AG10803 (cell line): ENCODE measurements at regions not wholly inside any gene's neighbourhood (a gene's known extent, or its start where the extent isn't known, plus 50 kb on each side); places are given as distances from the start of the nearest gene placed in this dataset.
A peak's percentile ranks its signal among the peaks of the same experiment; 100 is the strongest.

Source experiments
- DNase-seq: peaks from one replicate; pipeline ENCODE4 v3.0.0; 2010; ENCODE audit warnings: low read depth
- H3K4me3 ChIP-seq: 2 replicates; pipeline ENCODE4 v1.5.1; 2011; ENCODE audit warnings: mild to moderate bottlenecking, low read length, control low read depth
- CTCF ChIP-seq: conservative IDR thresholded peaks from 2 replicates; pipeline ENCODE4 v1.5.1; 2011; ENCODE audit warnings: mild to moderate bottlenecking, low read length, control low read depth, inconsistent platforms

GRCh38 chr14:89489761-89490437 is 72.9 kb upstream of the FOXN3 start:
- peak; percentile 35 for DNase-seq
- TF ChIP-seq CTCF, result no peak
- peak overlapping the region; percentile 50 for H3K4me3 ChIP-seq

GRCh38 chr14:89486961-89487360 is 69.9 kb upstream of the FOXN3 start:
- peak; percentile 6 for DNase-seq
- TF ChIP-seq CTCF, result no peak
- H3K4me3 ChIP-seq, result no peak overlapping the region

- H3K4me3 ChIP-seq, result no peak overlapping the region
- TF ChIP-seq CTCF, result no peak
- DNase-seq, result no peak
These were observed 69.5 kb upstream of the FOXN3 start for GRCh38 chr14:89486505-89486904.

- no peak for TF ChIP-seq CTCF
- DNase-seq, result no peak
- no peak overlapping the region for H3K4me3 ChIP-seq
These were observed 68.2 kb upstream of the FOXN3 start for GRCh38 chr14:89485264-89485663.

- no peak for TF ChIP-seq CTCF
These were observed 67.2 kb upstream of the FOXN3 start for GRCh38 chr14:89484051-89484844.

GRCh38 chr14:89481196-89481595 is 64.2 kb upstream of the FOXN3 start:
- H3K4me3 ChIP-seq, result no peak overlapping the region
- DNase-seq, result peak; percentile 4
- TF ChIP-seq CTCF, result no peak

More at GRCh38 chr14:89484051-89484844, 67.2 kb upstream of the FOXN3 start:
- DNase-seq, result no peak
- no peak overlapping the region for H3K4me3 ChIP-seq

- TF ChIP-seq CTCF, result no peak
- H3K4me3 ChIP-seq, result no peak overlapping the region
- DNase-seq, result no peak
These were observed 63.2 kb upstream of the FOXN3 start for GRCh38 chr14:89480278-89480677.
